ENCODE measurements at regions not wholly inside any gene's neighbourhood (a gene's known extent, or its start where the extent isn't known, plus 50 kb on each side); places are given as distances from the start of the nearest gene placed in this dataset.

DNA sequence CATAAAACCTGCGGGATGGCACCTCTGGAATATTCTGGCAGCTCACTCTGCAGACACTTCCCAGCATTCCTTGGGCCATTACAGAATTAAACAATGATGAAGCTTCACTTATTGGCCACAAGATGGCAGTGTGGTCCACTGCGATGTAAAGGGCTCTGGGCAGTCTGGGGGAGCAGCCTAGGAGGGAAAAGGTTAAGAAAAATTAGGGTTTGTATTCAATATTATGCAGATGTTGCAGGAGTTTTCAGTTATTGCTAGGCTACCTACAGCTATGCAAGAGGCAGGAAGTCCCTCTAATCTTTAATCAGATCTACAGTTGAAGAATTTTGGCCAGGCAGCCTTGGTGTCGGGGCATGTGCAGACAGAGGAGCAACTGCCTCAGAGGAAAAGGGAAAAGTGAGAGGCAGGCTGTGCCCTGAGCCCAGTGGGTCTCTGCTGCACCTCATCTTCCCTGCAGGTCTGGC is 233.2 kb upstream of the PRSS1 start:
- TF ChIP-seq POLR2A (IDR thresholded peaks at IDR 0.05; ENCODE audit: low read depth, low read length) (no peak), TAF1 (IDR thresholded peaks at IDR 0.05; ENCODE audit: low read depth, low read length) (no peak), SPI1 (IDR thresholded peaks at IDR 0.05; ENCODE audit: low read depth, low read length) (no peak), POLR2AphosphoS5 (IDR thresholded peaks at IDR 0.05; ENCODE audit: low read depth, low read length) (no peak)
